Mammary epithelial cell (primary cell): ENCODE measurements at regions not wholly inside any gene's neighbourhood (a gene's known extent, or its start where the extent isn't known, plus 50 kb on each side); places are given as distances from the start of the nearest gene placed in this dataset.
"Not testable (repeated sequence)": the region's sequence is repeated elsewhere in the genome, so short reads cannot be mapped to it uniquely, and the experiment has no call there.

Experiments used
- EZH2 ChIP-seq: IDR thresholded peaks from 2 replicates; pipeline ENCODE4 v1.6.1; 2012; ENCODE audit warnings: low read length, inconsistent platforms, borderline replicate concordance
- TF ChIP-seq, protein P1 (sequence below), 2 donors: IDR thresholded peaks in 1 of 2; conservative IDR thresholded peaks in 1 of 2; 2 replicates each; pipeline ENCODE4 v1.5.1; 2011 to 2012; ENCODE audit warnings: inconsistent platforms in 2 of 2, low read length in 2 of 2, mild to moderate bottlenecking in 2 of 2, control low read depth in 1 of 2, low read depth in 1 of 2; ENCODE audit not compliant: insufficient read depth in 1 of 2; ENCODE audit errors: extremely low read depth in 1 of 2

DNA sequence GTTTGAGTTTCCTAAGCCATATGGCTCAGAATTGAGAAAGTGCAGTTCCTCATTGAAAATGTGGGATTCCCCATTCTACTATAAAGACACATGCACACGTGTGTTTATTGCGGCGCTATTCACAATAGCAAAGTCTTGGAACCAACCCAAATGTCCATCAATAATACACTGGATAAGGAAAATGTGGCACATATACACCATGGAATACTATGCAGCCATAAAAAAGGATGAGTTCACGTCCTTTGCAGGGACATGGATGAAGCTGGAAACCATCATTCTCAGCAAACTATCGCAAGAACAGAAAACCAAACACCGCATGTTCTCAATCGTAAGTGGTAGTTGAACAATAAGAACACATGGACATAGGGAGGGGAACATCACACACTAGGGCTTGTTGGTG lies 154.8 kb downstream of the SEC23IP start:
- TF ChIP-seq, protein P1, sequence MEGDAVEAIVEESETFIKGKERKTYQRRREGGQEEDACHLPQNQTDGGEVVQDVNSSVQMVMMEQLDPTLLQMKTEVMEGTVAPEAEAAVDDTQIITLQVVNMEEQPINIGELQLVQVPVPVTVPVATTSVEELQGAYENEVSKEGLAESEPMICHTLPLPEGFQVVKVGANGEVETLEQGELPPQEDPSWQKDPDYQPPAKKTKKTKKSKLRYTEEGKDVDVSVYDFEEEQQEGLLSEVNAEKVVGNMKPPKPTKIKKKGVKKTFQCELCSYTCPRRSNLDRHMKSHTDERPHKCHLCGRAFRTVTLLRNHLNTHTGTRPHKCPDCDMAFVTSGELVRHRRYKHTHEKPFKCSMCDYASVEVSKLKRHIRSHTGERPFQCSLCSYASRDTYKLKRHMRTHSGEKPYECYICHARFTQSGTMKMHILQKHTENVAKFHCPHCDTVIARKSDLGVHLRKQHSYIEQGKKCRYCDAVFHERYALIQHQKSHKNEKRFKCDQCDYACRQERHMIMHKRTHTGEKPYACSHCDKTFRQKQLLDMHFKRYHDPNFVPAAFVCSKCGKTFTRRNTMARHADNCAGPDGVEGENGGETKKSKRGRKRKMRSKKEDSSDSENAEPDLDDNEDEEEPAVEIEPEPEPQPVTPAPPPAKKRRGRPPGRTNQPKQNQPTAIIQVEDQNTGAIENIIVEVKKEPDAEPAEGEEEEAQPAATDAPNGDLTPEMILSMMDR (conservative IDR thresholded peaks at IDR 0.05 in 1 of 2, IDR thresholded peaks at IDR 0.05 in 1 of 2; ENCODE audit: extremely low read depth in 1 of 2, insufficient read depth in 1 of 2, low read depth in 1 of 2, low read length in 2 of 2) = not testable (repeated sequence)
- not testable (repeated sequence) for TF ChIP-seq EZH2
